H1 (cell line): ENCODE measurements at regions not wholly inside any gene's neighbourhood (a gene's known extent, or its start where the extent isn't known, plus 50 kb on each side); places are given as distances from the start of the nearest gene placed in this dataset.

Source experiments
- SP2 ChIP-seq: IDR thresholded peaks from 2 replicates; pipeline ENCODE4 v1.6.1; 2012; ENCODE audit warnings: mild to moderate bottlenecking, low read length, inconsistent platforms
- TF ChIP-seq, protein P1 (sequence below): fragments of 300-600 bp; sonication (generic); IDR thresholded peaks from 2 replicates; pipeline ENCODE4 v1.7.1; 2012; ENCODE audit warnings: low read length, moderate library complexity, mild to moderate bottlenecking, inconsistent platforms; ENCODE audit not compliant: insufficient replicate concordance

DNA sequence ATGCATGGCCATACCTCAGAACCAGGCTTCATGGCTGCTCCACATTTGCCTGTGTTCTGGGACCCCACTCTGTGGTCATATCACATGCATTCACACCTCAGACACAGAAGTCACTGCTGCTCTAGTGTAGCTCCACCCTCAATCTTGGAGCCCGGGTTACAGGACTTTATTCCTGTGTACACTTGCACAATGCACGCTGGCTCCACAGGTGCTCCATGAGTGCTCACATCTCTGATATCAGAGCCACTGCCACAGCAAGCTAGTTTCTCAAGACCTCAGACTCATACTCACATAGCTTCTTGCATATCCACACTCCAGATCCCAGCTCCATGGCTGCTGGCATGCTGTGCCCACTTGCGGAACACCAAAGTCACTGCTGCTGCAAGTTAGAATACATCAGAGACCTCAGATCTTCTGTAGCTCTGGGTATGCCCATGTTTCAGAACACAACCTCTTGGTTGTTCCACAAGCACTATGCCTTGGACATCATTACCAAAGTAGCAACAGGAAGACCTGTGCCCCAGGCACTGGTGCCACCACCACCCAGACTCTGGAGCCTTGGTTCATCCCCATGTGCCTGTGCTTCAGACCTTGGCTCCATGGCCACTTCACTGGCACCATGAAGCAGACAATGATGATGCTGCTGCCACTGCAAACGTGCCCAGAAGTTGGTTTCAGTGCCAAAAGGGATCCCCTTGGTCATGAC is 269.5 kb upstream of the PCDH20 start (continued):
- TF ChIP-seq, protein P1, sequence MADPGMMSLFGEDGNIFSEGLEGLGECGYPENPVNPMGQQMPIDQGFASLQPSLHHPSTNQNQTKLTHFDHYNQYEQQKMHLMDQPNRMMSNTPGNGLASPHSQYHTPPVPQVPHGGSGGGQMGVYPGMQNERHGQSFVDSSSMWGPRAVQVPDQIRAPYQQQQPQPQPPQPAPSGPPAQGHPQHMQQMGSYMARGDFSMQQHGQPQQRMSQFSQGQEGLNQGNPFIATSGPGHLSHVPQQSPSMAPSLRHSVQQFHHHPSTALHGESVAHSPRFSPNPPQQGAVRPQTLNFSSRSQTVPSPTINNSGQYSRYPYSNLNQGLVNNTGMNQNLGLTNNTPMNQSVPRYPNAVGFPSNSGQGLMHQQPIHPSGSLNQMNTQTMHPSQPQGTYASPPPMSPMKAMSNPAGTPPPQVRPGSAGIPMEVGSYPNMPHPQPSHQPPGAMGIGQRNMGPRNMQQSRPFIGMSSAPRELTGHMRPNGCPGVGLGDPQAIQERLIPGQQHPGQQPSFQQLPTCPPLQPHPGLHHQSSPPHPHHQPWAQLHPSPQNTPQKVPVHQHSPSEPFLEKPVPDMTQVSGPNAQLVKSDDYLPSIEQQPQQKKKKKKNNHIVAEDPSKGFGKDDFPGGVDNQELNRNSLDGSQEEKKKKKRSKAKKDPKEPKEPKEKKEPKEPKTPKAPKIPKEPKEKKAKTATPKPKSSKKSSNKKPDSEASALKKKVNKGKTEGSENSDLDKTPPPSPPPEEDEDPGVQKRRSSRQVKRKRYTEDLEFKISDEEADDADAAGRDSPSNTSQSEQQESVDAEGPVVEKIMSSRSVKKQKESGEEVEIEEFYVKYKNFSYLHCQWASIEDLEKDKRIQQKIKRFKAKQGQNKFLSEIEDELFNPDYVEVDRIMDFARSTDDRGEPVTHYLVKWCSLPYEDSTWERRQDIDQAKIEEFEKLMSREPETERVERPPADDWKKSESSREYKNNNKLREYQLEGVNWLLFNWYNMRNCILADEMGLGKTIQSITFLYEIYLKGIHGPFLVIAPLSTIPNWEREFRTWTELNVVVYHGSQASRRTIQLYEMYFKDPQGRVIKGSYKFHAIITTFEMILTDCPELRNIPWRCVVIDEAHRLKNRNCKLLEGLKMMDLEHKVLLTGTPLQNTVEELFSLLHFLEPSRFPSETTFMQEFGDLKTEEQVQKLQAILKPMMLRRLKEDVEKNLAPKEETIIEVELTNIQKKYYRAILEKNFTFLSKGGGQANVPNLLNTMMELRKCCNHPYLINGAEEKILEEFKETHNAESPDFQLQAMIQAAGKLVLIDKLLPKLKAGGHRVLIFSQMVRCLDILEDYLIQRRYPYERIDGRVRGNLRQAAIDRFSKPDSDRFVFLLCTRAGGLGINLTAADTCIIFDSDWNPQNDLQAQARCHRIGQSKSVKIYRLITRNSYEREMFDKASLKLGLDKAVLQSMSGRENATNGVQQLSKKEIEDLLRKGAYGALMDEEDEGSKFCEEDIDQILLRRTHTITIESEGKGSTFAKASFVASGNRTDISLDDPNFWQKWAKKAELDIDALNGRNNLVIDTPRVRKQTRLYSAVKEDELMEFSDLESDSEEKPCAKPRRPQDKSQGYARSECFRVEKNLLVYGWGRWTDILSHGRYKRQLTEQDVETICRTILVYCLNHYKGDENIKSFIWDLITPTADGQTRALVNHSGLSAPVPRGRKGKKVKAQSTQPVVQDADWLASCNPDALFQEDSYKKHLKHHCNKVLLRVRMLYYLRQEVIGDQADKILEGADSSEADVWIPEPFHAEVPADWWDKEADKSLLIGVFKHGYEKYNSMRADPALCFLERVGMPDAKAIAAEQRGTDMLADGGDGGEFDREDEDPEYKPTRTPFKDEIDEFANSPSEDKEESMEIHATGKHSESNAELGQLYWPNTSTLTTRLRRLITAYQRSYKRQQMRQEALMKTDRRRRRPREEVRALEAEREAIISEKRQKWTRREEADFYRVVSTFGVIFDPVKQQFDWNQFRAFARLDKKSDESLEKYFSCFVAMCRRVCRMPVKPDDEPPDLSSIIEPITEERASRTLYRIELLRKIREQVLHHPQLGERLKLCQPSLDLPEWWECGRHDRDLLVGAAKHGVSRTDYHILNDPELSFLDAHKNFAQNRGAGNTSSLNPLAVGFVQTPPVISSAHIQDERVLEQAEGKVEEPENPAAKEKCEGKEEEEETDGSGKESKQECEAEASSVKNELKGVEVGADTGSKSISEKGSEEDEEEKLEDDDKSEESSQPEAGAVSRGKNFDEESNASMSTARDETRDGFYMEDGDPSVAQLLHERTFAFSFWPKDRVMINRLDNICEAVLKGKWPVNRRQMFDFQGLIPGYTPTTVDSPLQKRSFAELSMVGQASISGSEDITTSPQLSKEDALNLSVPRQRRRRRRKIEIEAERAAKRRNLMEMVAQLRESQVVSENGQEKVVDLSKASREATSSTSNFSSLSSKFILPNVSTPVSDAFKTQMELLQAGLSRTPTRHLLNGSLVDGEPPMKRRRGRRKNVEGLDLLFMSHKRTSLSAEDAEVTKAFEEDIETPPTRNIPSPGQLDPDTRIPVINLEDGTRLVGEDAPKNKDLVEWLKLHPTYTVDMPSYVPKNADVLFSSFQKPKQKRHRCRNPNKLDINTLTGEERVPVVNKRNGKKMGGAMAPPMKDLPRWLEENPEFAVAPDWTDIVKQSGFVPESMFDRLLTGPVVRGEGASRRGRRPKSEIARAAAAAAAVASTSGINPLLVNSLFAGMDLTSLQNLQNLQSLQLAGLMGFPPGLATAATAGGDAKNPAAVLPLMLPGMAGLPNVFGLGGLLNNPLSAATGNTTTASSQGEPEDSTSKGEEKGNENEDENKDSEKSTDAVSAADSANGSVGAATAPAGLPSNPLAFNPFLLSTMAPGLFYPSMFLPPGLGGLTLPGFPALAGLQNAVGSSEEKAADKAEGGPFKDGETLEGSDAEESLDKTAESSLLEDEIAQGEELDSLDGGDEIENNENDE = no peak
- no peak for TF ChIP-seq SP2
